ENCODE measurements at regions not wholly inside any gene's neighbourhood (a gene's known extent, or its start where the extent isn't known, plus 50 kb on each side); places are given as distances from the start of the nearest gene placed in this dataset.

- H2AK5ac ChIP-seq (ENCODE audit: low read length, severe bottlenecking) = no peak overlapping the region
- H3K14ac ChIP-seq (ENCODE audit: low read length in 2 of 2) = no peak overlapping the region
- H3K9me3 ChIP-seq (ENCODE audit: control insufficient read depth, low read length) = no peaks in the 10 kb centered on the region
Observed at GRCh38 chr5:14063691-14064090, 79.5 kb upstream of the TRIO start.

GRCh38 chr5:14063138-14063537 is 80.0 kb upstream of the TRIO start:
- Histone ChIP-seq H3K27ac (ENCODE audit: low read length, poor library complexity, severe bottlenecking) (no peak overlapping the region), H3K14ac (ENCODE audit: low read length in 2 of 2) (no peak overlapping the region), H3K9ac (ENCODE audit: low read length) (no peak overlapping the region), H2AFZ (ENCODE audit: low read depth, low read length) (no peak overlapping the region), H3K9me3 (ENCODE audit: control insufficient read depth, low read length) (no peaks in the 10 kb centered on the region), H2BK120ac (ENCODE audit: low read depth, low read length) (no peak overlapping the region), H4K8ac (ENCODE audit: low read length) (no peak overlapping the region), H3K27me3 (ENCODE audit: control insufficient read depth in 1 of 2, insufficient read depth in 1 of 2, low read length in 2 of 2) (no peaks in the 10 kb centered on the region), H3K4ac (ENCODE audit: low read depth in 1 of 2, low read length in 2 of 2) (no peak overlapping the region), H2BK12ac (ENCODE audit: low read length in 2 of 2) (no peak overlapping the region), H3K4me1 (ENCODE audit: control insufficient read depth, insufficient read depth, low read depth, low read length) (peaks cover 3% of the 10 kb centered on the region), H3K4me2 (ENCODE audit: low read length, poor library complexity, severe bottlenecking) (no peak overlapping the region), H3K4me3 (ENCODE audit: insufficient read depth in 1 of 2, low read depth in 1 of 2, low read length in 2 of 2) (no peak overlapping the region), H2AK5ac (ENCODE audit: low read length, severe bottlenecking) (no peak overlapping the region), H3K18ac (ENCODE audit: low read depth in 1 of 2, low read length in 2 of 2) (no peak overlapping the region), H2BK15ac (ENCODE audit: low read depth, poor library complexity, severe bottlenecking) (no peak overlapping the region), H3K79me1 (replicated peaks; ENCODE audit: low read length, poor library complexity, severe bottlenecking) (no peaks in the 10 kb centered on the region), H3K36me3 (ENCODE audit: control insufficient read depth in 1 of 2, insufficient read depth in 2 of 2, low read depth in 1 of 2, low read length in 2 of 2) (no peaks in the 10 kb centered on the region), H3K23ac (ENCODE audit: low read length in 2 of 2) (no peak overlapping the region), H2BK5ac (ENCODE audit: low read depth, low read length, poor library complexity, severe bottlenecking) (no peak overlapping the region), H4K91ac (ENCODE audit: low read length) (no peak overlapping the region)
- WGBS = 25% methylated on average over 2 of the region's 4 CpGs
- no peak for DNase-seq

More at GRCh38 chr5:14063691-14064090, 79.5 kb upstream of the TRIO start:
- H3K36me3 ChIP-seq (ENCODE audit: control insufficient read depth in 1 of 2, insufficient read depth in 2 of 2, low read depth in 1 of 2, low read length in 2 of 2) = no peaks in the 10 kb centered on the region
- no peak overlapping the region for H3K4me3 ChIP-seq (ENCODE audit: insufficient read depth in 1 of 2, low read depth in 1 of 2, low read length in 2 of 2)
- no peak for DNase-seq
- H2BK120ac ChIP-seq (ENCODE audit: low read depth, low read length) = no peak overlapping the region
- no peak overlapping the region for H3K23ac ChIP-seq (ENCODE audit: low read length in 2 of 2)
- no peak overlapping the region for H3K18ac ChIP-seq (ENCODE audit: low read depth in 1 of 2, low read length in 2 of 2)
- no peak overlapping the region for H3K9ac ChIP-seq (ENCODE audit: low read length)
- no peaks in the 10 kb centered on the region for H3K27me3 ChIP-seq (ENCODE audit: control insufficient read depth in 1 of 2, insufficient read depth in 1 of 2, low read length in 2 of 2)
- H3K27ac ChIP-seq (ENCODE audit: low read length, poor library complexity, severe bottlenecking) = no peak overlapping the region
- no peaks in the 10 kb centered on the region for H3K79me1 ChIP-seq (replicated peaks; ENCODE audit: low read length, poor library complexity, severe bottlenecking)
- H3K4me2 ChIP-seq (ENCODE audit: low read length, poor library complexity, severe bottlenecking) = no peak overlapping the region
- no peak overlapping the region for H2BK12ac ChIP-seq (ENCODE audit: low read length in 2 of 2)
- no peak overlapping the region for H2BK5ac ChIP-seq (ENCODE audit: low read depth, low read length, poor library complexity, severe bottlenecking)
- no peak overlapping the region for H4K91ac ChIP-seq (ENCODE audit: low read length)
- peaks cover 3% of the 10 kb centered on the region for H3K4me1 ChIP-seq (ENCODE audit: control insufficient read depth, insufficient read depth, low read depth, low read length)
- H4K8ac ChIP-seq (ENCODE audit: low read length) = no peak overlapping the region
- H2BK15ac ChIP-seq (ENCODE audit: low read depth, poor library complexity, severe bottlenecking) = no peak overlapping the region
- WGBS = 92% methylated on average over 1 of the region's 1 CpG
- H3K4ac ChIP-seq (ENCODE audit: low read depth in 1 of 2, low read length in 2 of 2) = no peak overlapping the region
- no peak overlapping the region for H2AFZ ChIP-seq (ENCODE audit: low read depth, low read length)

GRCh38 chr5:14062178-14062577 is 81.0 kb upstream of the TRIO start:
- no peak overlapping the region for H3K9ac ChIP-seq (ENCODE audit: low read length)
- H3K4me2 ChIP-seq (ENCODE audit: low read length, poor library complexity, severe bottlenecking) = no peak overlapping the region
- no peak overlapping the region for H3K4ac ChIP-seq (ENCODE audit: low read depth in 1 of 2, low read length in 2 of 2)

GRCh38 chr5:14061106-14061505 is 82.0 kb upstream of the TRIO start:
- H2BK120ac ChIP-seq (ENCODE audit: low read depth, low read length) = no peak overlapping the region

More at GRCh38 chr5:14062178-14062577, 81.0 kb upstream of the TRIO start:
- no peak overlapping the region for H3K27ac ChIP-seq (ENCODE audit: low read length, poor library complexity, severe bottlenecking)
- H3K18ac ChIP-seq (ENCODE audit: low read depth in 1 of 2, low read length in 2 of 2) = no peak overlapping the region
- no peaks in the 10 kb centered on the region for H3K27me3 ChIP-seq (ENCODE audit: control insufficient read depth in 1 of 2, insufficient read depth in 1 of 2, low read length in 2 of 2)
- H3K4me3 ChIP-seq (ENCODE audit: insufficient read depth in 1 of 2, low read depth in 1 of 2, low read length in 2 of 2) = no peak overlapping the region
- H4K8ac ChIP-seq (ENCODE audit: low read length) = no peak overlapping the region
- no peaks in the 10 kb centered on the region for H3K79me1 ChIP-seq (replicated peaks; ENCODE audit: low read length, poor library complexity, severe bottlenecking)
- no peak overlapping the region for H2BK120ac ChIP-seq (ENCODE audit: low read depth, low read length)
- no peak overlapping the region for H3K14ac ChIP-seq (ENCODE audit: low read length in 2 of 2)
- 94% methylated on average over 2 of the region's 2 CpGs for WGBS
- DNase-seq = no peak
- no peak overlapping the region for H2BK12ac ChIP-seq (ENCODE audit: low read length in 2 of 2)
- H2BK15ac ChIP-seq (ENCODE audit: low read depth, poor library complexity, severe bottlenecking) = no peak overlapping the region
- H3K36me3 ChIP-seq (ENCODE audit: control insufficient read depth in 1 of 2, insufficient read depth in 2 of 2, low read depth in 1 of 2, low read length in 2 of 2) = no peaks in the 10 kb centered on the region
- H3K9me3 ChIP-seq (ENCODE audit: control insufficient read depth, low read length) = no peaks in the 10 kb centered on the region
- H2AK5ac ChIP-seq (ENCODE audit: low read length, severe bottlenecking) = no peak overlapping the region
- H2AFZ ChIP-seq (ENCODE audit: low read depth, low read length) = no peak overlapping the region
- no peak overlapping the region for H3K23ac ChIP-seq (ENCODE audit: low read length in 2 of 2)
- no peak overlapping the region for H2BK5ac ChIP-seq (ENCODE audit: low read depth, low read length, poor library complexity, severe bottlenecking)
- no peak overlapping the region for H4K91ac ChIP-seq (ENCODE audit: low read length)
- peaks cover 3% of the 10 kb centered on the region for H3K4me1 ChIP-seq (ENCODE audit: control insufficient read depth, insufficient read depth, low read depth, low read length)

More at GRCh38 chr5:14061106-14061505, 82.0 kb upstream of the TRIO start:
- Histone ChIP-seq H2AFZ (ENCODE audit: low read depth, low read length) (no peak overlapping the region), H3K79me1 (replicated peaks; ENCODE audit: low read length, poor library complexity, severe bottlenecking) (no peaks in the 10 kb centered on the region), H3K36me3 (ENCODE audit: control insufficient read depth in 1 of 2, insufficient read depth in 2 of 2, low read depth in 1 of 2, low read length in 2 of 2) (no peaks in the 10 kb centered on the region), H3K18ac (ENCODE audit: low read depth in 1 of 2, low read length in 2 of 2) (no peak overlapping the region), H3K4me1 (ENCODE audit: control insufficient read depth, insufficient read depth, low read depth, low read length) (peaks cover 1% of the 10 kb centered on the region), H2BK15ac (ENCODE audit: low read depth, poor library complexity, severe bottlenecking) (no peak overlapping the region), H3K23ac (ENCODE audit: low read length in 2 of 2) (no peak overlapping the region), H3K9ac (ENCODE audit: low read length) (no peak overlapping the region), H2AK5ac (ENCODE audit: low read length, severe bottlenecking) (no peak overlapping the region), H4K8ac (ENCODE audit: low read length) (no peak overlapping the region), H4K91ac (ENCODE audit: low read length) (no peak overlapping the region), H3K4me2 (ENCODE audit: low read length, poor library complexity, severe bottlenecking) (no peak overlapping the region), H3K27me3 (ENCODE audit: control insufficient read depth in 1 of 2, insufficient read depth in 1 of 2, low read length in 2 of 2) (no peaks in the 10 kb centered on the region), H3K9me3 (ENCODE audit: control insufficient read depth, low read length) (no peaks in the 10 kb centered on the region), H3K14ac (ENCODE audit: low read length in 2 of 2) (peak overlapping the region in 1 of 2 experiments; percentile 48), H2BK12ac (ENCODE audit: low read length in 2 of 2) (no peak overlapping the region), H2BK5ac (ENCODE audit: low read depth, low read length, poor library complexity, severe bottlenecking) (no peak overlapping the region), H3K4me3 (ENCODE audit: insufficient read depth in 1 of 2, low read depth in 1 of 2, low read length in 2 of 2) (no peak overlapping the region), H3K4ac (ENCODE audit: low read depth in 1 of 2, low read length in 2 of 2) (peak overlapping the region in 1 of 2 experiments; percentile 10), H3K27ac (ENCODE audit: low read length, poor library complexity, severe bottlenecking) (no peak overlapping the region)
- WGBS = 98% methylated on average over 5 of the region's 5 CpGs
- DNase-seq = no peak

Data from mesenchymal stem cell (in vitro differentiated cells and primary cell).